Thyroid gland (tissue), 4 donors: ENCODE measurements at regions not wholly inside any gene's neighbourhood (a gene's known extent, or its start where the extent isn't known, plus 50 kb on each side); places are given as distances from the start of the nearest gene placed in this dataset.

Source experiments
- CTCF ChIP-seq, 6 experiments: fragments of 200-600 bp in 3 of 6; fragments of 450-650 bp in 3 of 6; sonication (generic) in 3 of 6; IDR thresholded peaks; one replicate each; pipeline ENCODE4 v1.5.1; 2016 to 2019; ENCODE audit warnings: antibody characterized with exemption in 6 of 6, mild to moderate bottlenecking in 2 of 6, inconsistent platforms in 1 of 6, moderate library complexity in 1 of 6
- POLR2A ChIP-seq, 2 donors: fragments of 450-650 bp; IDR thresholded peaks; one replicate each; pipeline ENCODE4 v1.6.1; 2017; ENCODE audit warnings: antibody characterized with exemption in 2 of 2, mild to moderate bottlenecking in 2 of 2, moderate library complexity in 1 of 2

- TF ChIP-seq POLR2A (IDR thresholded peaks at IDR 0.05) (no peak), CTCF (IDR thresholded peaks at IDR 0.05) (no peak)
These were observed 260.4 kb upstream of the DPYD start for GRCh38 chr1:98181036-98181764.
